GM23338 (cell line): ENCODE measurements at regions not wholly inside any gene's neighbourhood (a gene's known extent, or its start where the extent isn't known, plus 50 kb on each side); places are given as distances from the start of the nearest gene placed in this dataset.

Experiments used
- EZH2phosphoT487 ChIP-seq: fragments of 200-600 bp; sonication (generic); IDR thresholded peaks from one replicate; pipeline ENCODE4 v1.8.1; 2018; ENCODE audit warnings: antibody characterized with exemption; ENCODE audit not compliant: unreplicated experiment
- POLR2AphosphoS5 ChIP-seq: IDR thresholded peaks from 2 replicates; pipeline ENCODE4 v1.6.1; 2016; ENCODE audit warnings: antibody characterized with exemption, low read depth
- TF ChIP-seq, protein P1 (sequence below), 2 experiments: fragments of 200-600 bp in 1 of 2; sonication (generic) in 1 of 2; conservative IDR thresholded peaks; 2 replicates each; pipeline versions ENCODE4 v1.5.1 to v1.6.1; 2016 to 2017; ENCODE audit warnings: antibody characterized with exemption in 2 of 2, low read depth in 2 of 2, mild to moderate bottlenecking in 2 of 2, moderate library complexity in 1 of 2
- TF ChIP-seq, protein P2 (sequence below): IDR thresholded peaks from 2 replicates; pipeline ENCODE4 v1.6.1; 2016; ENCODE audit warnings: antibody characterized with exemption
- TF ChIP-seq, protein P3 (sequence below): IDR thresholded peaks from one replicate; pipeline ENCODE4 v1.6.1; 2018; ENCODE audit warnings: antibody characterized with exemption; ENCODE audit not compliant: unreplicated experiment

DNA sequence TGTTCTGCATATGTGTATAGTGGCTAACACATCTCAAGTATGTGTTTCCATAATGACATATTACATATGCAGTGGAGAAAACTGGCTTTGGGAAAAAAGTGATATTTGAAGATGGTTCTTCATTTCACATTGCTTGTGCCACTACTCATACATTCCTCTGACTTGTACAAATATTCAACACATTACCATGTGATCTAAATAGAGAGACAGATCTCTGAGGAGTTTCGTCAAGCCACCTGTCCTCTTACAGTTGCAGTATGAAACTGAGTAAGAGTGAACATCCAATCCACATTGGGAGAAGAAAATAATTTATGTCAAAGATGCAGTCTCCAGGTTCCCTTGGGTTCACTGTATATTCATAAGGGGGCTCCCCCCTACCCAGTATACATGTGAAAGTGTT, 123.9 kb downstream of the KDR start:
- TF ChIP-seq, protein P1, sequence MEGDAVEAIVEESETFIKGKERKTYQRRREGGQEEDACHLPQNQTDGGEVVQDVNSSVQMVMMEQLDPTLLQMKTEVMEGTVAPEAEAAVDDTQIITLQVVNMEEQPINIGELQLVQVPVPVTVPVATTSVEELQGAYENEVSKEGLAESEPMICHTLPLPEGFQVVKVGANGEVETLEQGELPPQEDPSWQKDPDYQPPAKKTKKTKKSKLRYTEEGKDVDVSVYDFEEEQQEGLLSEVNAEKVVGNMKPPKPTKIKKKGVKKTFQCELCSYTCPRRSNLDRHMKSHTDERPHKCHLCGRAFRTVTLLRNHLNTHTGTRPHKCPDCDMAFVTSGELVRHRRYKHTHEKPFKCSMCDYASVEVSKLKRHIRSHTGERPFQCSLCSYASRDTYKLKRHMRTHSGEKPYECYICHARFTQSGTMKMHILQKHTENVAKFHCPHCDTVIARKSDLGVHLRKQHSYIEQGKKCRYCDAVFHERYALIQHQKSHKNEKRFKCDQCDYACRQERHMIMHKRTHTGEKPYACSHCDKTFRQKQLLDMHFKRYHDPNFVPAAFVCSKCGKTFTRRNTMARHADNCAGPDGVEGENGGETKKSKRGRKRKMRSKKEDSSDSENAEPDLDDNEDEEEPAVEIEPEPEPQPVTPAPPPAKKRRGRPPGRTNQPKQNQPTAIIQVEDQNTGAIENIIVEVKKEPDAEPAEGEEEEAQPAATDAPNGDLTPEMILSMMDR (conservative IDR thresholded peaks at IDR 0.05; ENCODE audit: low read depth in 2 of 2), result no peak
- TF ChIP-seq POLR2AphosphoS5, result no peak
- TF ChIP-seq EZH2phosphoT487, result no peak
- TF ChIP-seq, protein P2, sequence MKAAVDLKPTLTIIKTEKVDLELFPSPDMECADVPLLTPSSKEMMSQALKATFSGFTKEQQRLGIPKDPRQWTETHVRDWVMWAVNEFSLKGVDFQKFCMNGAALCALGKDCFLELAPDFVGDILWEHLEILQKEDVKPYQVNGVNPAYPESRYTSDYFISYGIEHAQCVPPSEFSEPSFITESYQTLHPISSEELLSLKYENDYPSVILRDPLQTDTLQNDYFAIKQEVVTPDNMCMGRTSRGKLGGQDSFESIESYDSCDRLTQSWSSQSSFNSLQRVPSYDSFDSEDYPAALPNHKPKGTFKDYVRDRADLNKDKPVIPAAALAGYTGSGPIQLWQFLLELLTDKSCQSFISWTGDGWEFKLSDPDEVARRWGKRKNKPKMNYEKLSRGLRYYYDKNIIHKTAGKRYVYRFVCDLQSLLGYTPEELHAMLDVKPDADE, result no peak
- TF ChIP-seq, protein P3, sequence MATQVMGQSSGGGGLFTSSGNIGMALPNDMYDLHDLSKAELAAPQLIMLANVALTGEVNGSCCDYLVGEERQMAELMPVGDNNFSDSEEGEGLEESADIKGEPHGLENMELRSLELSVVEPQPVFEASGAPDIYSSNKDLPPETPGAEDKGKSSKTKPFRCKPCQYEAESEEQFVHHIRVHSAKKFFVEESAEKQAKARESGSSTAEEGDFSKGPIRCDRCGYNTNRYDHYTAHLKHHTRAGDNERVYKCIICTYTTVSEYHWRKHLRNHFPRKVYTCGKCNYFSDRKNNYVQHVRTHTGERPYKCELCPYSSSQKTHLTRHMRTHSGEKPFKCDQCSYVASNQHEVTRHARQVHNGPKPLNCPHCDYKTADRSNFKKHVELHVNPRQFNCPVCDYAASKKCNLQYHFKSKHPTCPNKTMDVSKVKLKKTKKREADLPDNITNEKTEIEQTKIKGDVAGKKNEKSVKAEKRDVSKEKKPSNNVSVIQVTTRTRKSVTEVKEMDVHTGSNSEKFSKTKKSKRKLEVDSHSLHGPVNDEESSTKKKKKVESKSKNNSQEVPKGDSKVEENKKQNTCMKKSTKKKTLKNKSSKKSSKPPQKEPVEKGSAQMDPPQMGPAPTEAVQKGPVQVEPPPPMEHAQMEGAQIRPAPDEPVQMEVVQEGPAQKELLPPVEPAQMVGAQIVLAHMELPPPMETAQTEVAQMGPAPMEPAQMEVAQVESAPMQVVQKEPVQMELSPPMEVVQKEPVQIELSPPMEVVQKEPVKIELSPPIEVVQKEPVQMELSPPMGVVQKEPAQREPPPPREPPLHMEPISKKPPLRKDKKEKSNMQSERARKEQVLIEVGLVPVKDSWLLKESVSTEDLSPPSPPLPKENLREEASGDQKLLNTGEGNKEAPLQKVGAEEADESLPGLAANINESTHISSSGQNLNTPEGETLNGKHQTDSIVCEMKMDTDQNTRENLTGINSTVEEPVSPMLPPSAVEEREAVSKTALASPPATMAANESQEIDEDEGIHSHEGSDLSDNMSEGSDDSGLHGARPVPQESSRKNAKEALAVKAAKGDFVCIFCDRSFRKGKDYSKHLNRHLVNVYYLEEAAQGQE, result no peak
